GM18951 (cell line): ENCODE measurements at regions not wholly inside any gene's neighbourhood (a gene's known extent, or its start where the extent isn't known, plus 50 kb on each side); places are given as distances from the start of the nearest gene placed in this dataset.
"Not testable (repeated sequence)": the region's sequence is repeated elsewhere in the genome, so short reads cannot be mapped to it uniquely, and the experiment has no call there.

Experiments used
- POLR2A ChIP-seq: IDR thresholded peaks from 4 replicates; pipeline ENCODE4 v1.6.1; 2011; ENCODE audit warnings: mild to moderate bottlenecking; ENCODE audit not compliant: insufficient read length, insufficient read depth; ENCODE audit errors: extremely low read depth
- in situ Hi-C: fragments of 300-500 bp; cut with MboI; formaldehyde crosslinking; loops from one replicate; pipeline ENCODE4 v1.12.0; 2022; ENCODE audit warnings: low sequenced_read_pairs, mixed read lengths, inconsistent platforms; ENCODE audit not compliant: unreplicated experiment

- in situ Hi-C loops, result no loop called here
Measured at GRCh38 chr11:86149792-86150191, 80.9 kb upstream of the PICALM start.

GRCh38 chr11:86148345-86148747 lies 79.5 kb upstream of the PICALM start:
- TF ChIP-seq POLR2A, result no peak

More at GRCh38 chr11:86149792-86150191, 80.9 kb upstream of the PICALM start:
- no peak for TF ChIP-seq POLR2A

GRCh38 chr11:86147004-86147403 lies 78.1 kb upstream of the PICALM start:
- no peak for TF ChIP-seq POLR2A
- in situ Hi-C loops, result no loop called here

More at GRCh38 chr11:86148345-86148747, 79.5 kb upstream of the PICALM start:
- in situ Hi-C loops, result no loop called here

- in situ Hi-C loops, result no loop called here
- TF ChIP-seq POLR2A, result no peak
Measured at GRCh38 chr11:86145439-86146156, 76.7 kb upstream of the PICALM start.

- in situ Hi-C loops, result no loop called here
- no peak for TF ChIP-seq POLR2A
Measured at GRCh38 chr11:86144846-86145245, 76.0 kb upstream of the PICALM start.

- in situ Hi-C loops, result not testable (repeated sequence)
Measured at GRCh38 chr11:86144087-86144486, 75.2 kb upstream of the PICALM start.

- in situ Hi-C loops, result no loop called here
- TF ChIP-seq POLR2A, result no peak
Measured at GRCh38 chr11:86143087-86144030, 74.5 kb upstream of the PICALM start.

DNA sequence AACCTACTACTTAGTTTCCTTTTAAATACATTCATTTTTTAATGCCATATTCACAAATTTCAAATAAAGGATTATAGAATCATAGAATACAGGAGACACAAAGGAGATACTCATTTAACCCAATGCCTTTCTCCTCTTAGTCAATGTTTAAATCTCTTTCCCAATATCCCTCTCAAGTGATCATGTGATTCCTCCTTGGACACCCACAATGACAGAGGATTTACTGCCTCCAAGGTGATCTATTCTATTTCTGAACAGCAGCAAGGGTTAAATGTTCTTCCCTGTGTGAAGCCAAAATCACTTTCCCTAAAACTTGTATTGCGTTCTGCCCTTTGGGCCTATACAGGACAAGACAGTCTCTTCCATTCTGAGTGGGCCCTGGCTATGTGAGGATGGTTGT lies 73.3 kb upstream of the PICALM start:
- in situ Hi-C loops, result no loop called here
- TF ChIP-seq POLR2A, result no peak

DNA sequence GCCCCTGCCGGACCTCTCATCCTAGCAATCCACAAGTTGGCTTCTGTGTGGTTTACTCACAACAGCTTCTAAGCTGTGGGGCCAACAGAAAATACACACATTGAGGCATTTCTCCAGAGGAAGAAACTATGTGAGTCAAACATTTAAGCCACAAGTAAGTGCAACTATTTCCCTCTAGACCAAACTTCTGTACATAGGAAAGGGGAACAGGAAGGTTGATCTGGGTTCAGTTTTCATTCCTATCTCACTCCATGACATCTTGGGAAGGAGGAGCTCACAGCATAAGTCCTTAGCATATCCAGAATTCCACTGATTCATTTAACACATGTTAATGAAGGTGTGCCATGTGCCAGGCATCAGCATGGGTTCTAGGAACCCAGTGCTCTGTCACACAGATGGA lies 72.8 kb upstream of the PICALM start:
- no peak for TF ChIP-seq POLR2A
- in situ Hi-C loops, result no loop called here

DNA sequence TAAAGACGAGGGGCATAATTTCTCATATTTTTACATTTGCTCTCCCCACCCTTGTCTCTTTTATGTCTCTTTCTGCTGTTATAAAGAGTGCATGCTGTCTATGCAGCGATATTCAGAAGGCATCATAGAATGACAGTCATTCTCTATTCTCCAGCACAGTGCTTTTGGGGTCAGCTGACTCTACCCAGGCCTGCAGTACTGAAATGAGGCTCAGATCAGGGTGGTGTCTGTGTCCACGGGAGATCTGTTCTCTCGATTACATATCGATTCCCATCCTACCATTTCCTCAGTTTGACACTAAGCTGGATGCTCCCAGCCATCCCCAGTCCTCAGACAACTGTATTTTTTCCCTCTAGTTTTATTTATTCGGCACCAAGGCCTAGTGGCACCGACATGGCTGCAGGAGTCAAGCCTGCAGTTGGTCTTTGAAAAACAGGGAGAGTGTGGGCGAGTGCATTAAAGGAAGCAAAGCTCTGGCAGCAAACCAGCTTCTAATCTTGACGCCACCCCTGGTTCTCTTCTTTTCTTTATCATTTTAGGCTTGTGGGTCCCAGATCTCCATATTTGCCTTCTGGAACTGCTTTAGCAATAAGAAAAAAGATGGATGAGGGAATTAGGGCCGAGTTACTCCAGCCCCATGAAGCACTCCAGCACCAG lies 71.6 kb upstream of the PICALM start:
- no peak for TF ChIP-seq POLR2A
- in situ Hi-C loops, result no loop called here

- in situ Hi-C loops, result no loop called here
- TF ChIP-seq POLR2A, result no peak
Measured at GRCh38 chr11:86138958-86139357, 70.1 kb upstream of the PICALM start.

DNA sequence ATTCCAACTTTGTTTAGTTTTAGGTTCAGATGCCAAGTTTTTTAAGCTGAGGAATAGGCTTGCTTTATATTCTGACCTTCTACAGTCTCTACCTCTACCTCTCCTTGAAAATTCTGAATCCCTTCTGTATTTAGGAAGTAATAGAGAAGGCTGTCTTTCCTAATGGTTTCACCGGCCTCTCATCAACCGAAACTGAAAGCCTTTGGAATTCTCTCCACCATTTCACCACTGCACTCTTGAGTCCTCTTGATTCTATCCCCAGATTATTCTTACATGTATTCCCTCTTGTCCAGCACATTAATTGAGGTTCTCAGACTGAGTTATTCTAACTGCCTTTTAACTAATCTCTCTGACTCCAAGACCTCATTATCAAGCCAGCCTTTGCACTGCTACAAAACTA lies 67.7 kb upstream of the PICALM start:
- in situ Hi-C loops, result no loop called here
- TF ChIP-seq POLR2A, result no peak

- in situ Hi-C loops, result no loop called here
- no peak for TF ChIP-seq POLR2A
Measured at GRCh38 chr11:86135319-86135714, 66.4 kb upstream of the PICALM start.
